ENCODE measurements at regions not wholly inside any gene's neighbourhood (a gene's known extent, or its start where the extent isn't known, plus 50 kb on each side); places are given as distances from the start of the nearest gene placed in this dataset.

GRCh38 chr3:104546301-104546700 is 820.4 kb upstream of the ALCAM start:
- TF ChIP-seq CTCF (IDR thresholded peaks at IDR 0.05), result no peak
- TF ChIP-seq POLR2A (IDR thresholded peaks at IDR 0.05), result no peak

All from sigmoid colon (tissue), 3 donors.